Heart right ventricle (tissue), 16 donors: ENCODE measurements at regions not wholly inside any gene's neighbourhood (a gene's known extent, or its start where the extent isn't known, plus 50 kb on each side); places are given as distances from the start of the nearest gene placed in this dataset.

ENCODE experiments used
- ATAC-seq, 8 donors: fragments of 200-7000 bp; cut with Tn5 transposase; one replicate each; pipeline ENCODE4 v1.9.1; 2020; ENCODE audit warnings: mild to moderate bottlenecking in 8 of 8, moderate library complexity in 8 of 8, moderate number of reproducible peaks in 1 of 8
- DNase-seq, 2 donors: peaks; one replicate each; pipeline ENCODE4 v3.0.0-alpha.2; 2020
- H3K27ac ChIP-seq, 10 donors: fragments of 200-600 bp; sonication (generic) in 2 of 10; one replicate each; pipeline versions ENCODE4 v1.5.0 to v1.8.0; 2020 to 2022; ENCODE audit warnings: mild to moderate bottlenecking in 3 of 10
- H3K27me3 ChIP-seq, 7 donors: fragments of 200-600 bp; one replicate each; pipeline ENCODE4 v1.8.0; 2021 to 2022; ENCODE audit warnings: mild to moderate bottlenecking in 2 of 7
- H3K36me3 ChIP-seq, 9 donors: fragments of 200-600 bp; sonication (generic) in 1 of 9; one replicate each; pipeline versions ENCODE4 v1.5.0 to v1.8.0; 2020 to 2022; ENCODE audit warnings: mild to moderate bottlenecking in 2 of 9
- H3K4me1 ChIP-seq, 9 donors: fragments of 200-600 bp; sonication (generic) in 1 of 9; one replicate each; pipeline versions ENCODE4 v1.5.0 to v1.8.0; 2020 to 2022; ENCODE audit warnings: mild to moderate bottlenecking in 4 of 9
- H3K4me3 ChIP-seq, 10 donors: fragments of 200-600 bp; sonication (generic) in 2 of 10; one replicate each; pipeline versions ENCODE4 v1.5.0 to v1.8.0; 2020 to 2022; ENCODE audit warnings: mild to moderate bottlenecking in 7 of 10, moderate library complexity in 2 of 10
- H3K9me3 ChIP-seq, 11 donors: fragments of 200-600 bp in 10 of 11; sonication (generic) in 2 of 11; one replicate each; pipeline versions ENCODE4 v1.5.0 to v1.8.0; 2013 to 2022; ENCODE audit warnings: mild to moderate bottlenecking in 2 of 11, control low read depth in 1 of 11, moderate library complexity in 1 of 11
- CTCF ChIP-seq, 9 donors: fragments of 200-600 bp; sonication (generic) in 2 of 9; IDR thresholded peaks; one replicate each; pipeline versions ENCODE4 v1.5.0 to v1.8.0; 2021 to 2022; ENCODE audit warnings: antibody characterized with exemption in 9 of 9, mild to moderate bottlenecking in 5 of 9, moderate library complexity in 1 of 9
- WGBS, 2 donors: extraction: QIAGEN DNeasy Blood & Tissue Kit; methylation state at CpG; one replicate each; pipeline ENCODE4 v1.1.7; 2013; ENCODE audit warnings: inconsistent platforms in 1 of 2; 5-methylcytosine and 5-hydroxymethylcytosine counted together
- intact Hi-C, 10 donors: fragments of 100-400 bp; cut with DNase I; formaldehyde crosslinking; loops; one replicate each; pipeline versions ENCODE4 v1.11.1 to v1.14.2; 2022
- donor health status: Arrhythmogenic right ventricular cardiomyopathy.
- donor health status: ischemic (EF 13 %, LVEDD 7.1; RV severe dilation, severe dysfunction).
- donor health status: healthy with polysubstance abuse.
- donor health status: DM: no; HTN: yes; CAD: no.
- donor health status: DM: no; HTN: no; CAD: no.
- donor health status: ischemic (EF 25% LVEDD 6.9; RV normal size, moderate dysfunction).
- donor health status: ischemic (EF 25% LVEDD 5.7; RV mildly dilated, moderate dysfunction).
- donor health status: healthy.
- donor health status: DM: yes; HTN: yes; CAD: no.
- donor health status: Ischemic cardiomyopathy.
- donor health status: ischemic (EF 35%, LVEDD 5.7; RV mildly dilated, moderate dysfunction).
- donor health status: nonischemic (EF 11% LVEDD 7.7; RV severe dilation, severe dysfunction).
- donor health status: DM: yes; HTN: yes; CAD: no.
- donor health status: PGD.
- donor health status: ischemic (EF 29% LVEDD 5.4; RV normal size, mild dysfunction).
- donor health status: nonischemic (EF 23%, LVEDD 6.1; RV moderate dilation, normal function).

GRCh38 chr7:25926009-25926408 lies 226.0 kb upstream of the NFE2L3 start:
- no peak for TF ChIP-seq CTCF (IDR thresholded peaks at IDR 0.05)
- Histone ChIP-seq H3K27ac (no peak overlapping the region), H3K36me3 (no peaks in the 10 kb centered on the region), H3K4me3 (no peak overlapping the region), H3K27me3 (peaks cover 0 to 35% (median 11%) of the 10 kb centered on the region in 7 donors), H3K9me3 (no peaks in the 10 kb centered on the region), H3K4me1 (no peaks in the 10 kb centered on the region)
- DNase-seq, result no peak
- intact Hi-C loops, result no loop called here
- 53 to 75% methylated on average over 7 of the region's 7 CpGs for WGBS, 2 donors
- no peak for ATAC-seq

- ATAC-seq (no peak), DNase-seq (no peak)
- intact Hi-C loops, result no loop called here
- no peaks in the 10 kb centered on the region for H3K36me3 ChIP-seq
- TF ChIP-seq CTCF (IDR thresholded peaks at IDR 0.05), result no peak
- 79 to 81% methylated on average over 2 of the region's 2 CpGs for WGBS, 2 donors
- no peak overlapping the region for H3K27ac ChIP-seq
- peaks cover 0 to 37% (median 11%) of the 10 kb centered on the region in 7 donors for H3K27me3 ChIP-seq
- no peaks in the 10 kb centered on the region for H3K9me3 ChIP-seq
- no peaks in the 10 kb centered on the region for H3K4me1 ChIP-seq
- no peak overlapping the region for H3K4me3 ChIP-seq
Observed at GRCh38 chr7:25926451-25926850, 225.5 kb upstream of the NFE2L3 start.

GRCh38 chr7:25926891-25927625 lies 224.9 kb upstream of the NFE2L3 start:
- Histone ChIP-seq H3K9me3 (no peaks in the 10 kb centered on the region), H3K4me3 (no peak overlapping the region), H3K27me3 (peaks cover 0 to 37% (median 12%) of the 10 kb centered on the region in 7 donors), H3K36me3 (no peaks in the 10 kb centered on the region), H3K27ac (no peak overlapping the region), H3K4me1 (no peaks in the 10 kb centered on the region)
- intact Hi-C loops, result no loop called here
- ATAC-seq, result no peak
- no peak for DNase-seq
- WGBS, 2 donors, result 70 to 77% methylated on average over 7 of the region's 7 CpGs
- no peak for TF ChIP-seq CTCF (IDR thresholded peaks at IDR 0.05)

GRCh38 chr7:25927626-25927978 lies 224.4 kb upstream of the NFE2L3 start:
- H3K9me3 ChIP-seq, result no peaks in the 10 kb centered on the region
- no peaks in the 10 kb centered on the region for H3K36me3 ChIP-seq
- 88 to 96% methylated on average over 4 of the region's 4 CpGs for WGBS, 2 donors
- peaks cover 0 to 38% (median 17%) of the 10 kb centered on the region in 7 donors for H3K27me3 ChIP-seq
- TF ChIP-seq CTCF (IDR thresholded peaks at IDR 0.05), result no peak
- H3K27ac ChIP-seq, result no peak overlapping the region
- no peaks in the 10 kb centered on the region for H3K4me1 ChIP-seq
- no peak overlapping the region for H3K4me3 ChIP-seq
- DNase-seq, result no peak
- intact Hi-C loops, result no loop called here
- ATAC-seq, result no peak
